ENCODE measurements at regions not wholly inside any gene's neighbourhood (a gene's known extent, or its start where the extent isn't known, plus 50 kb on each side); places are given as distances from the start of the nearest gene placed in this dataset.

DNA sequence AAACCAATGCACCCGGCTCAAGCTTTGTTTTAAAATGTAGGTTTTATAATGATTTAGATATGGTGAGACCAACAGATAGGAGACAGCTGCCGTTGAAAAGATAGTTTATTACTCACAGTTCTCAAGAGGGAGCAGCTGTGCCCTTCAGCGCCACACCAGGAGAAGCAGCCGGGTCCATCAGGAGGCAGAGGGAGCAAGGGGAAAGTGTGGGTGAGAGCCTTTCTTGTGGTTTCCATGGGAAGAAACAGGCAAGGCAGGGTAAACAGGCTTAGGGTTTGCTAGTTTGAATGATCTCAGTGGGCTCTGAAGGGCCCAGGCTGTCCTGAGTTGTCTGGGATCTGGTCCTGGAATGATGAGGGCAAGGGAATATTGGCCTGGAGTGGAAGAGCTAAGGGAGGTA, 117.7 kb upstream of the PLCB4 start:
- TF ChIP-seq, protein P1, sequence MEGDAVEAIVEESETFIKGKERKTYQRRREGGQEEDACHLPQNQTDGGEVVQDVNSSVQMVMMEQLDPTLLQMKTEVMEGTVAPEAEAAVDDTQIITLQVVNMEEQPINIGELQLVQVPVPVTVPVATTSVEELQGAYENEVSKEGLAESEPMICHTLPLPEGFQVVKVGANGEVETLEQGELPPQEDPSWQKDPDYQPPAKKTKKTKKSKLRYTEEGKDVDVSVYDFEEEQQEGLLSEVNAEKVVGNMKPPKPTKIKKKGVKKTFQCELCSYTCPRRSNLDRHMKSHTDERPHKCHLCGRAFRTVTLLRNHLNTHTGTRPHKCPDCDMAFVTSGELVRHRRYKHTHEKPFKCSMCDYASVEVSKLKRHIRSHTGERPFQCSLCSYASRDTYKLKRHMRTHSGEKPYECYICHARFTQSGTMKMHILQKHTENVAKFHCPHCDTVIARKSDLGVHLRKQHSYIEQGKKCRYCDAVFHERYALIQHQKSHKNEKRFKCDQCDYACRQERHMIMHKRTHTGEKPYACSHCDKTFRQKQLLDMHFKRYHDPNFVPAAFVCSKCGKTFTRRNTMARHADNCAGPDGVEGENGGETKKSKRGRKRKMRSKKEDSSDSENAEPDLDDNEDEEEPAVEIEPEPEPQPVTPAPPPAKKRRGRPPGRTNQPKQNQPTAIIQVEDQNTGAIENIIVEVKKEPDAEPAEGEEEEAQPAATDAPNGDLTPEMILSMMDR (IDR thresholded peaks at IDR 0.05): no peak
- TF ChIP-seq POLR2A (IDR thresholded peaks at IDR 0.05): no peak

All from esophagus squamous epithelium (tissue), 4 donors.